Activated CD4-positive, CD25-positive, alpha-beta regulatory T cell treated with anti-CD3 and anti-CD28 coated beads, Interleukin-2, amount 50 U/mL, for 72 hours (primary cell): ENCODE measurements at regions not wholly inside any gene's neighbourhood (a gene's known extent, or its start where the extent isn't known, plus 50 kb on each side); places are given as distances from the start of the nearest gene placed in this dataset.

ENCODE experiments used
- DNase-seq: peaks from one replicate; pipeline ENCODE4 v3.0.0; 2021

DNA sequence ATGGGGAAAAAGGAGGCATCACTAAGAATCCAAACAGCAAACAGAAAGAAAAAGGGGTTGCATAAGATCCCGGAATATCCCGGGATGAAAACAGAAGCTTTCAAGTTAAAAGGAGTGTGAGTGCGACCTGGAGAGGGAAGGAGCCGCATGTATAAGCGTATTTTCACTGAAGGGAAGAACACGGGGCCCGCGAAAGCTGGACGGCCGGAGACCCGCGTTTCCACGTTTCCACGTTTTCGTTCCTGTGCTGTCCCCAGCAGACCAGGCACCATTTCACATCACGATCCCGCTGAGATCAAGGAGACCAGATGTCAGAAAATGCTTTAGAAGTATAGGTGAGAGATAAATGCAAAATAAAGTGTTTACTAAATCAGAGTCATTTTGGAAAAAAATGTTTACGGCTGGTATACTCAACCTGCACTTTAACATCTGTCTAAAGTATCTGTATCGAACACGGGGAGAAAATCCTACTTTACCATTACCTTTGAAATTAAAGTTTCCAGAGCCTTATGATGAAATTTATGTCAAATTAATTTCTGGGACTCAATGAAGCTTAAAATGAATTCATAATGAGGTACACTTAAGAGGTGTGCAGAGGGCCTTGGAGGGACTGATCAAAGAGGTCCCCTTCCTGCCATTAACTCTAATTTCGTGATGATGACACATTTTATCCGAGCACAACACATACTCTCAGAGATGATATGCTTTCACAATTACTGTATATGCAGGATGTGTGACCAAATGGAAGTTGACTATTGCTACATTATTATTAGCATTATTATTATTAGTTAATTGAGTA lies 71.0 kb upstream of the SALL3 start:
- no peak for DNase-seq

DNA sequence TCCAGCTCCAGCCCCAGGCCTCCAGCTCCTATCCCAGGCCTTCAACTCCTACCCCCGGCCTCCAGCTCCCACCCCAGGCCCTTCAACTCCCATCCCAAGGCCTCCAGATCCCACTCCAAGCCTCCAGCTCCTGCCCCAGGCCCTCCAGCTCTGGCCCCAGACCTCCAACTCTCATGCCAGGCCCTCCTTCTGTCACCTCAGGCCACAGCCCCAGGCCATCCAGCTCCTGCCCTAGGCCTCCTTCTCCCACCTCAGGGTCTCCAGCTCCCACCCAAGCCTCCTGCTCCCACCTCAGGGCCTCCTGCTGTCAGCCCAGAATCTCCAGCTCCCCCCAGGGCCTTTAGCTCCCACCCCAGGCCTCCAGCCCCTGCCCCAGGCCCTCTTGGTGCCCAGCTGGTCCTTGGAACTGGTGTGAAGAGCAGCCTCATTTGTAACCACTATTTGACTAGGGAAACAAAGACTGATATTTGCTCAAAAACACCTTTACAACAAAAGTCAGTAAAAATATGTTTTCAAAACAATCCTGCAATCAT lies 67.8 kb upstream of the SALL3 start:
- no peak for DNase-seq

DNA sequence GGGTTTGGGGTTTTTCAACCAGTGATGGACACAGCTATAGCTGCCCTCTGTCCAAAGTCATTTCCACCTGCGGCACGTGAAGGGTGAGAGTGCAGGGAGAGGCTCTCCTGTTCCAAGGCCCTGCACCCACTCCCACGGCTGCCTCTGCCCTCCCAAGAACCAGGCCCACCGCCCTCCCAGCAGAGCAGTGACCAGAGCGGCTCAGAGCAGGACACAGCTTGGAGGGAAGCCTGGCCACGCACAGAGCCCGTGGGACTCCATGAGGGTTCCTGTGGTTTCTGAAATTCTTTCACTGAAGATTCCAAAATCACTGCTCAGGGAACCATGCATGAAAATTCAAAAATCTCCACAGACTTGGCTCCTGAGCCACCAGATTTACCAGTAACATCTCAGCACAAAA lies 67.3 kb upstream of the SALL3 start:
- no peak for DNase-seq

DNA sequence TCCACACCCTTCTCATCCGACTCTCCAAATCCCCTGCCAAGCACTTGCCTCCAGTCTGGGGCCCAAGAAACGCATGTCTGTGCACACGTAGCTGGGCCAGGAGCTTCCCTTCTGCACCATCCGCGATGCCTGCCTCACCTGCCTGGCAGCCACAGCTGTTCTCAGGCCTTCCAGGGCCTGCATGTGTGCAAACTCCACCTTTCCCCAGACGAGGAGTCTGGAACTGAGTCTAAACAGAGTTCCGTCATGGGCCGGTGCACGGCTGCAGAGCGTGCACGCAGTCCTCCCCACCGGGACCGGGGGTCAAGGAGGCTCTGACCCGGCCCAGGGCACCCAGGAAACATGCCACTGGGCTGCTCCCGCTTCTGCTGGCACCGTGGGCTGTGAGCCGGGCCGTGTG lies 66.8 kb upstream of the SALL3 start:
- DNase-seq = no peak

DNA sequence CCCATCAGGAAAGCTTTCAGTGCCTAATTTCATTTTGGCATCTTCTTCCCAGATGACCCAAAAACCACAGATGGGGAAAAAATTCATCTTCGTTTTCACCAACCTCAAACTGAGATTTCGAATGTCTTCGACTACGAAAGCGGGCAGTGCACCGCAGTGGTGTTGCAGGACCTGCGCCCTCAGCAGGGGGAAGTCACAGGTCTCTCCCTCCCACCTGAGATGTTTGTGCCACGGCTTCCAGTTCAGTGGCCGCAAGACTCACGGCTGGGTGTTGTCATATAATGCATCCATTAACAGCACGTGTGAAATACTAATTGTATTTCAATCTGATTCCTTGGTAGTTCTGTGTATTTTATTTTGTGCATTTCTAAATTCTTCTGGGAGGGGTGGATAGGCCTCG lies 66.2 kb upstream of the SALL3 start:
- DNase-seq = no peak

DNA sequence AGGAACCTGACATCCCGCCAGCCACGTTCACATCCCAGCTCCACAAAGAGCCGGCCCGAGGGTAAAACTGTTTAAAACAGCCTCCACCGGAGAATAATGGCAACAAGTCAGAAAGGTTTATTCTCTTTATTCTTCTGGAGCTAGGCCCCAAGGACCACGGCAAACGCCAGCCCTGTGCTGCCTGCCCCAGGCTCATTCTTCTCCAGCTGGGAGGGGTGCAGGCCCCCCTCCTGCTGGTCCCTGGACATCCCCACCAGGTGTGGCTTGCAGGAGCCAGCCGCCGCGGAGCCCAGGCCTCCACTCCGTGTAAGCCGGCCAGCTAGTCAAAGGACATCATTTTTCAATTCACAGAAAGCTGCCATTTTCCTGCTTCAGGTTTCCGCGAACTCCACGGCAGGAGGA lies 65.8 kb upstream of the SALL3 start:
- DNase-seq = no peak

DNA sequence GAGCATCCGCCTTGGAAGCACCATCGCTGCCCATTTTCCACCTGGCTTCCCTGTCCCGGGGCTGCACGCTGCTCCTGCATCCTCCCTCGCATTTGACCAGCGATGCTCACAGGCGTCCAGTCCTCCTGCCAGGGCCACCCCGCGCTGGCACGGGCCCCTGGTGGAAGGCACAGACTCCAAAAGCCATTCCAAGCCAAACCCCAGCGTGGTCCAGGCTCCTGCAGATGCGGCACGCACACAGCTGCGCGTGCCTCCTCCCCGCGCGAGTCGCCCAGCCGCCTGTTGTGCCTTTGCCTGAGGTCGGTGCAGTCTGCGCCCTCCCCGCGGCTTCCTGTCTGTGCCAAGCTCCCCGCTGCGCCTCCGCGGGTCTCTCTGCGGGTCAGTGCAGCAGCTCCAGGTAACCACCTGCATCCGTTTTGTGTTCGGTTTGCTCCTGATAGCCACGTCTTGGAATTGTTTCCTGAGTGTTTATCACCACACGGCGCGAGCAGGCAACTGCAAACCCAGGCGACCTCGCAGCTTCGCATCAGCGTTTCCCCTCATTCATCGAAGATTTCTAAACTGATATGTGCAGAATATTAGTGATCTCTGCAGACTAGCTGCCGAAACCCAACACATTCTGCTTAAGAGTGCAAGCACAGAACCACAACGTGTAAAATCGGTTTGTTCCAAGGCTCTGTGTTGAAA lies 65.2 kb upstream of the SALL3 start:
- no peak for DNase-seq

DNA sequence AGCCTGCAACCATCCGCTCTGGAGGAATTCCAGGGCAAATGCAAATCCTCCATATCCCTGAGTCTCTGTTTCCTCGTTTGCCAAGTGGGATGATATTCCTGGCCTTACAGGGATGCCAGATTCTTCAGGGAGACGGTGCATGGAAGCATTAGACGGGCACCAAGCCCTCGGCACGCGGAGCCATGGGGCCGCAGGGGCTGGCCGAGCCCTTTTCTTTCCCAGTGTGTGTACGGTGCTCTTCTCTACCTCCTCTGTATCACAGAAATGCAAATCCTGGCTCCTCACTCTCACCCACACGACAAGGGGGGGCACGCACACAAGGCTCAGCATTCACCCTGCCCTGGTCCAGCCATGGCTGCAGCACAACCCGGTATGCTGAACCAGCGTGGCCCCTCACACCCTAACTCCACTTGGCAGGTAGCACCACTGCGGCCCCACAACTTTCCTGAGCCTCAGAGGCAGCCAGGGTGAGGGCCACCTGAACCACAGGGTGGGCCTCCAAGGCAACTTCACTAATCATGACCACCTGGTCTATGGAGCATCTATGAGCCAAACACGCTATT lies 64.1 kb upstream of the SALL3 start:
- DNase-seq = no peak

DNA sequence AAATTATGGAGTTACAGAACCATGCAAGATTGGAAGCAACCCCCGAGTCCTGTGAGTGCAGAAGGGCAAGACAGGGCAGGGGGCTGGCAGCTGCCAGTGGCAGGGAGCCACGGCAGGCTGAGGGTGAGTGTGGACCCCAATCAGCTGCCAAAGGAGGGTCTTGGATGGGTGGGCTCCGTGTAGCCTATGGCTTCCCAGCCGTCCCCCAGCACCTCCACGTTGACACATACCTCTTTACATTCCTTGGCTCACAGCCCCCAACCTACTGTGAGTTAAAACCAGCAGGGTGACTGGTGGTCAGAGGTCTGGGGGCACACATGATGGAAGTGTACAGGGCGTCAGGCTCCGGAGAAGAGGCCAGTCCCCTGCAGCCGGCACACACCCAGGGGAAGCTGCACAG lies 60.9 kb upstream of the SALL3 start:
- DNase-seq = no peak

DNA sequence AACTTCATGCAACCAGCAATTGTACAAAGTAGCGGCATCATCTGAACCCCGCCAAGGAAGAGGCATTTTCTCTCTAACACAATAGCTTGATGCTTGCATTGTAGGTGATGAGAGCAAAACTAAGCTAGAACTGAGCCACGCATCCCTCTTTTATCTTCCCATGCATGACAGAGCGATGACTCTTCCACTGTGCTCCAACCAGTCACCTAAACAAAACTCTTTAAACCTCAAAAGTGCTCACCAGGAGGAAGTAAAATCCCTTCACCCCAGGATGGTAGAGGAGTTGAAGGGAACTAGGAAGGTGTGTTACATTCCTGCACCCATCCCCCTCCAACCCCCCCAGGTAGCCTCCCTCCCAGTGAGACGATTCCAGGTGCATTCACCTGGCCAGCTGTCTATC lies 59.7 kb upstream of the SALL3 start:
- DNase-seq = no peak

DNA sequence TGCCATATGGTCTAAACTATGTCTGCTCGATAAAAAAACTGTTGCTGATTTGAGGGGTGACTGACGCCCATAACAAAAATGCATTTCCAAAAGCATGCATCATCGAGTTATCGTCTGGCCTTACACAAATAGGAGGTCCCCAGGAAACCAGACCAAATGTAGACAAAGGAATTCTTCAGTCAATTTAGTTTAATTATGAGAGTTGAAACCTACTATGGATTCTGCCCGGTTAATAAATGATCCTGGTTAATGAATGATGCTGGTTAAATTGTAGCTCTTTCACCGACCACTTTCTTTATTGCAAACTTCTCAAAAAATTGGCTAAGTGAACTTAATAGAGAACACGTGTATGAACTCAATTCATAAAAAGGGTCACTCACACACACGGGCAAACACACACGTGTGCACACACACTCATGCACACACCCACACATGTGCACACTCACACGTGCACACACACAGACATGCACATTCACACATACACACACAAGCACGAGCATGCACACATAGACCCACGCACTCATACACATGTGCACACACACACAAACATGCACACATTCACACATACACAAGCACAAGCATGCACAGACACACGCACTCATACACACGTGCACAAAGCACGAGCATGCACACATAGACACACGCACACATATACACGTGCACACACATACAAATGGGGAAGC lies 59.0 kb upstream of the SALL3 start:
- DNase-seq = no peak

DNA sequence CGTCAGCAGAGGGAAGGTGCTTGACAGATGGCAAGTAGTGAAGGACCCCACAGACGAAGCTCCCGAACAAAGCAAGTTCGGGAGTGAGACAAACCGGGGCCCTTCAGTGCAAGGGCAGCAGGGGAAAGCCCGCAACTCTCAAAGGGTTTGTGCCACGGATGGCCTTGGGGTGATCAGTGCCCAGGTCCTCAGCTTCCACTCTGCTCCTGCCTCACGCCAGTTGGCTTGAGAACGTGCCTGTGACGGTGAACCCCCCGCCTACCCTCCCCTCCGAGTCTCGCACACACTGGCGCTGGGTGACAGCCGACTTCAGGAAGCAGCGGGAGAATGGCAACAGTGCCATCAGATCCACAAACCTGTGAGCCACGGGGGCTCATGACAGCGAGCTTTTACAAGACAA lies 56.8 kb upstream of the SALL3 start:
- no peak for DNase-seq

DNA sequence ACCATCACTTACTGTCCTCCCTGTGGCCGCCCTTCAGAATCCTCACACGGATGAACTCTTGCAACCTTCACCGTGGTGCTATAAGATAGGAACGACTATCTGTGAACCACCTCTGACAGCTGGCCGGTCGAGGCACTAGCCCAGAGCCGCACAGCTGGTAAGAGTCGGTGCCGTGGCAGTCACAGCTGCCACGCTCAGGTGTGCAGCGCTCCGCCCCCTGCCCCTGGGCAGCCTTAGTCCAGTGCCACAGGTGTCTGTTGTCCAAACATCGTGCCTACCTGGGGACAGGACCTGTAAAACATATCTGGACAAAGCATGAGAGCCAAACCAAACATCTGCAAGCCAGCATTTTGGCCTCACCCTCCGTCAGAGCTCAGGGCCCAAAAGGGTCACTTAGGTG lies 55.3 kb upstream of the SALL3 start:
- DNase-seq = no peak

DNA sequence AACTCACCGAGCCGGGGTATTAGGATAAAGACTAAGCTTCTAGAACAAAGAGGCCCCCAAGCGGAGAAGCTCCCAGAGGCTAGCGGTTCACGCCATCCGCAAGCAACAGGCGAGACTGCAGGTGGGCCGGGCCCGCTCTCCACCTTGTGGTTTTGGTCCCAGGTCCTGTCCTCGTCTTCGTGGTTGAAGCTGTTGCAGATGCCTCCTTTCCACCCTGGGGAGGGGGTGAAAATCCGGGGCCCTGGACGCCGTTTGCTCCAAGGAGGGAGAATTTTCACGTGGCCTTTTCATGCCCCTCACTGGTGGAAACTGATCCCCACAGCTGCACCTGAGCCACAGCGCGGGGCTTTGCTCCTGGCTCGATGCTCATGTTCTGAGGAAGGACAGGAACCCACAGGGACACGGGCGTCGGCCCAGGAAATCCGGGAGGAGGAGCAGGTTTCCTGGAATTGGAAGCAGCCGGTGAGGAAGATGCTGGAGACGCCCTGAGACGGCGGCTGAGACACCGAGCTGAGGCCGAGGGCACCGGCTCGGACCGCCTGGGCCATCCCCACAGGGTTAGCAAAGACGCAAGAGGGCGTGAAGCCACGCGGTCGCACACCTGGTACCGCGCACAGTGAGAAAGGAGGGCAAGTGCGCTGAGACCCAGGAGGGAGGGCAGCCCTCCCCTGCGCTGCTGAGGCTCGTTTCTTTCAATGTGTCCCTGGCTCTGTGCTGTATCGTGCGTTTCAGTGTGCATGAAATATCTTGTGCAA lies 54.7 kb upstream of the SALL3 start:
- no peak for DNase-seq

DNA sequence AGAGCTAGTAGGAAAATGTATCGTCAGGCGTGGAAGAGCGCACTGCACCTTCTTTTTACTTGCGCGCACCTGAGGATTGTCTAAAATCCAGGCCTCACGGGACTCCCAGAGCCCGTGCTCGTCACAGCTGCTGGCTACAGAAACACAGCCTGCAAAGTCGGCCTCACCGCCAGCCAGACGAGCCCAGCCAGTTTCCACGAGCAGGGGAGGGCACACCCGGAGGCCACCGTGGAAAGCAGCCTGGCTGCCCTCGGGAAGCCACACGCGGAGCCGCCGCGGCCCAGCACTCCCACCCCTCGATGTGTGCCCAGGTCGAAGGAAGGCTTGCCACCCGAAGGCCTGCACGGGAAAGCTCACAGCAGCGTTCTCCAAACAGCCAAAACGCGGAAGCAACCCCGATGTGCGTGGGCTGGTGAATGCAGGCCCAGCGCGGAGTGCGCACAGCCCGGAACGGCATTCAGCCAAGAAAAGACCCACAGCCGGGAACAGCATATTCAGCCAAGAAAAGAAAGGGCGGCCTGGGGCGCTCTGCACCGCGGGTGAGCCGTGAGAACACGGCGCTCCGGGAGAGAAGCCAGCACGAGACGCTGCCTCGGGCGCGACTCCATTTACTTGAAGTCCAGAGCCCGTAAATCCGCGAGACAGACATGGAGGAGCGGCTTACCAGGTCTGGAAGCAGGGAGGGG lies 53.9 kb upstream of the SALL3 start:
- no peak for DNase-seq

DNA sequence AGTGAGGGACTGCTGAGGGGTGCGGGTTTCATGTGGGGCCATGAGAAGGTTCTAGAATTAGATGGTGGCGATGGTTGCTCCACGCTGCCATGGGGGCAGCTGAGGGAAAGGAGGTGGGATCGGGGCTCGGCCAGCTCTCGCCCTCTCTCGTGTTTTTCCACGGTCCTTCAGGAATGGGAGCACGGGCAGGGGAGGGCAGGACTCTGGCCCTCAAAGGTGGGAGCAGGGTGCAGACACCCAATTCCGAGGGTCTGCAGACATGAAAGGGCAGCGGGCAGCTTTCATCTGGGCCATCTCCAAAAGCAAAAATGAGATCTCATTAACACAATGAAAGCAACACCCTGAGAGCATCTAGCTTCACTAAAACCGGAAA lies 53.4 kb upstream of the SALL3 start:
- no peak for DNase-seq

DNA sequence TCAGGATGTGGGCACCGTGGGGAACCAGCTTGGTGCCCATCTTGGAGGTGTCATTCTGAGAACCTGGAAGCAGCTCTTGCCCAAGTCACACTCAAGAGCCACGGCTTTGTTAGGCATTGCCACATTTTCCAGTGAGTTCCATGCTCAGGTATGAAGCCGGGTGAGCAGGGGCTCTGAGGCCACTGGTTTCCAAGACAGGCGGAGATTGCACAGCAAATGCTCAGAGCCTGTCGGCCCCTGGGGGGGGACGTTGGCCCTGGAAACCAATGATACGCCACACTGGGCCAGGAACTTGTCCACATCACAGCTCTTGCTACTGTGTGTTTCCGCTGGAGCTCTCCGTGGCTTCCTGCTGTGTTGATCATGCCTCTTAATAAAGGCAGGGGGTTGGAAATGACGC lies 52.5 kb upstream of the SALL3 start:
- DNase-seq = no peak

DNA sequence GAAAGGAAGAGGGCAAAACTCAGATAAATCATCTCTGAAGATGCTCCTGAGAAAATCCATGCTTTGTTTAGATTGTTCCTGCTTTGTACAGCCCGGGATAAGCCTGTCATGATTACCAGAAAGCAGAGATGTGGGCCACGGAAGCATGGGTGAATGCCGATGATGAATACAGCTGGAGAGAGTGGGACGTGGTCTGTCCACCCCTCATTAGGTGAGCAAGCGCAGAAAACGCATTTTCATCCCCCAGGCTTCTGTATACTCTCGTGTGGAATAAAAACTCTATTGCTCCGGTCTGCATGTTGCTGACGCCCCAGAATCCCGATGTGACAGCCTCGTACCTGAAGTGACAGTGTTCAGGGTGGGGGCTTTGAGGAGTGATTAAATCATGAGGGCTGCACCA lies 52.0 kb upstream of the SALL3 start:
- no peak for DNase-seq

DNA sequence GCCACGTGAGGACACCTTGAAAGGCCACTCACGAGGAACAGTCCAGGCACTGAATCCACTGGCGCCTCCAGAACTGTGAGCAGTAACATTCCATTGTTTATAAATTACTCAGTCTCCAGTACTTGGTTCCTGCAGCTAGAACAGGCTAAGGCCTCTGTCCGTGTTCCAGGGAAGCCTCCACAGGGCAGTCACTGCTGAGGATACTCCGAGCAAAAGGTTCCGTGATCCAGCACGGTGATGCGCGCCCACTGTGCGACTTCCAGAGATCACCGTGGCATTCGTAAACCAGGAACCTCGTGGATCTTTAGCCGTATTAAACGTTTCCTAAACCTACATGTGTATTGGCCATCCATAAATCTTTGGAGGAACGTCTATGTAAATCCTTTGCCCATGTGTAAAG lies 51.5 kb upstream of the SALL3 start:
- no peak for DNase-seq

DNA sequence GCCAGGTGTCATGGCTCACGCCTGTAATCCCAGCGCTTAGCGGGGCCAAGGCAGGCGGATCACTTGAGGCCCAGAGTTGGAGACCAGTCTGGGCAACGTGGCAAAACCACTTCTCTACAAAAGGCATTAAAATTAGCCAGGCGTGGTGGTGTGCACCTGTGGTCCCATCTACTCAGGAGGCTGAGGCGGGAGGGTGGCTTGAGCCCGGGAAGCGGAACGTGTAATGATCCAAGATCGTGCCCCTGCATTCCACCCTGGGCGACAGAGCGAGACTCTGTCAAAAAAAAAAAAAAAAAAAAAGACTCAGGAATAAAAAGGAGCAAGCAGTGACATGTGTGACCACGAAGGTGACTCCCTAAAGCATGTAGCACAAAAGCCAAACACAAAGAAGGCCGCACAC lies 50.1 kb upstream of the SALL3 start:
- DNase-seq = no peak
